Type B pancreatic cell (in vitro differentiated cells): ENCODE measurements at regions not wholly inside any gene's neighbourhood (a gene's known extent, or its start where the extent isn't known, plus 50 kb on each side); places are given as distances from the start of the nearest gene placed in this dataset.

Experiments
- DNase-seq: peaks from one replicate; pipeline ENCODE4 v3.0.0; 2021; ENCODE audit warnings: mixed read lengths; ENCODE audit not compliant: unreplicated experiment; ENCODE audit errors: extremely low spot score
- H3K27ac Mint-ChIP-seq: 2 replicates; pipeline ENCODE4 v1.8.0; 2021; ENCODE audit warnings: mild to moderate bottlenecking, mixed read lengths
- H3K27me3 Mint-ChIP-seq: 2 replicates; pipeline ENCODE4 v1.8.0; 2021; ENCODE audit warnings: mixed read lengths
- H3K36me3 Mint-ChIP-seq: 2 replicates; pipeline ENCODE4 v1.8.0; 2021; ENCODE audit warnings: mixed read lengths
- H3K4me1 Mint-ChIP-seq: one replicate; pipeline ENCODE4 v1.8.0; 2021; ENCODE audit warnings: mixed read lengths; ENCODE audit not compliant: unreplicated experiment
- H3K4me3 Mint-ChIP-seq: 2 replicates; pipeline ENCODE4 v1.8.0; 2021; ENCODE audit warnings: mild to moderate bottlenecking, mixed read lengths
- H3K9me3 Mint-ChIP-seq: 2 replicates; pipeline ENCODE4 v1.8.0; 2021; ENCODE audit warnings: mixed read lengths
- TF ChIP-seq, protein P1 (sequence below): fragments of 200-600 bp; sonication (generic); conservative IDR thresholded peaks from 2 replicates; pipeline ENCODE4 v1.5.0; 2021; ENCODE audit warnings: antibody characterized with exemption, mild to moderate bottlenecking

DNA sequence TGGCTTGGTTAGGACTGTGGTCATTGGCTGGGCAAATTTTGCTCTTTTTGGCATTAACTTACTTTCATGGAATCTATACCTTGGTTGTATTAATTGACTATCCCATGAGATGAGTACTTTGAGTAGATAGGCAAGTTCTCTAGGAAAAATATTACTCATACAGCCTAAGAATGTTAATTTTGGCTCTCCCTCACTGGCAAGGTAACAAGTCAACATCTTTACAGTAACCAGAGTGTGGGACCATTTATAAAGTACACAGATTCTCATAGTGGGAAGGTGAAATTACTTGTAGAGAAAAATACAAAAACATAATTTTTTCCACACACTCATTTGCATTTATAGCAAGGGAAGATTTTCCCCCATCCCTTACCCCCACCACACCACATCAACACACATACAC lies 154.6 kb upstream of the ZNF608 start:
- DNase-seq, result no peak
- Mint-ChIP-seq H3K9me3 (no peaks in the 10 kb centered on the region), H3K4me3 (no peak overlapping the region), H3K36me3 (no peaks in the 10 kb centered on the region), H3K4me1 (peaks cover 49% of the 10 kb centered on the region), H3K27ac (no peak overlapping the region), H3K27me3 (no peaks in the 10 kb centered on the region)
- TF ChIP-seq, protein P1, sequence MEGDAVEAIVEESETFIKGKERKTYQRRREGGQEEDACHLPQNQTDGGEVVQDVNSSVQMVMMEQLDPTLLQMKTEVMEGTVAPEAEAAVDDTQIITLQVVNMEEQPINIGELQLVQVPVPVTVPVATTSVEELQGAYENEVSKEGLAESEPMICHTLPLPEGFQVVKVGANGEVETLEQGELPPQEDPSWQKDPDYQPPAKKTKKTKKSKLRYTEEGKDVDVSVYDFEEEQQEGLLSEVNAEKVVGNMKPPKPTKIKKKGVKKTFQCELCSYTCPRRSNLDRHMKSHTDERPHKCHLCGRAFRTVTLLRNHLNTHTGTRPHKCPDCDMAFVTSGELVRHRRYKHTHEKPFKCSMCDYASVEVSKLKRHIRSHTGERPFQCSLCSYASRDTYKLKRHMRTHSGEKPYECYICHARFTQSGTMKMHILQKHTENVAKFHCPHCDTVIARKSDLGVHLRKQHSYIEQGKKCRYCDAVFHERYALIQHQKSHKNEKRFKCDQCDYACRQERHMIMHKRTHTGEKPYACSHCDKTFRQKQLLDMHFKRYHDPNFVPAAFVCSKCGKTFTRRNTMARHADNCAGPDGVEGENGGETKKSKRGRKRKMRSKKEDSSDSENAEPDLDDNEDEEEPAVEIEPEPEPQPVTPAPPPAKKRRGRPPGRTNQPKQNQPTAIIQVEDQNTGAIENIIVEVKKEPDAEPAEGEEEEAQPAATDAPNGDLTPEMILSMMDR, result no peak

- no peaks in the 10 kb centered on the region for H3K9me3 Mint-ChIP-seq
- TF ChIP-seq, protein P1, result no peak
- peak overlapping the region; percentile 71 for H3K27ac Mint-ChIP-seq
- H3K4me3 Mint-ChIP-seq, result peak overlapping the region; percentile 9
- H3K36me3 Mint-ChIP-seq, result no peaks in the 10 kb centered on the region
- peaks cover 59% of the 10 kb centered on the region for H3K4me1 Mint-ChIP-seq
- no peaks in the 10 kb centered on the region for H3K27me3 Mint-ChIP-seq
- no peak for DNase-seq
These were observed 155.8 kb upstream of the ZNF608 start for GRCh38 chr5:124902097-124902821.

DNA sequence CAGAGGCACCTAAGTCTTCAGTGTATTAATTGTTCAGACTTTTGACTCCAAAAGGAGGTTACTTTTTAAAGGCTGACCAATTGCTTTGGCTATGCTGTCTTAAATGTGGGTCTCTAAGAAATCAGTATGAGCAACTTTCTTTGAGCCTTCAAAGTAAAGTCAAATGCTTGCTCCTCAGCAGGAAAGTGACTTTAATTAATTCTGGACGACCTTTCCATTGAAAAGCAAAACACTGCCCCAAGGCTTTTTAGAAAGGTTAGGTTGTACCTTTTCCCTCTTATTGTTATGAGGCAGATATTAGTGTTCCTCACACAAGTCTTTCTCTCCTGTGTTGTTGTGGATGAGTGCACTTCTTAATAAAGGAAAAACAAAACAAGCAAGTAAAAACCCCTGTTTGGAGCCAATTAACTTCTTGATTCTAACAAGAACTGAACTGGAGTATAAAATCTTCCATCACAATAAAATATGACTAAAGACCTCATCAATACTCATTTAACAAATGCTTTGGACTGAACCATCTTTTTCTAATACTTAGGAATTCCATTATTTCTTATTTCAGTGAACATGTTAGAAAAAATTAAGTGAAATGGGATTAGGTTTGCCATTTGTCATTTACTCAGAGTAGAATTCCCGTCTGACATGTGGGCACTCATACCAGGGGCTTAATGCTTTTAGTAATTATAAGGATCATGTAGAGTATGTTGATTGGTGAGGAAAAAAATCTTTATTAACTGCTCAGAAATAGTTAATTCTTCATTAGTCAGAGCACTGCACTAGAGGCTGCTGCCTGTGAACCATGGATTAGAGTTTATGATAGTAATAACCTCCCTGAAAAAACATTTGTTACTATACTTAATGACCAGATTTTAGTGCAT lies 159.1 kb upstream of the ZNF608 start:
- H3K27ac Mint-ChIP-seq, result peak overlapping the region; percentile 66
- TF ChIP-seq, protein P1, result no peak
- H3K4me1 Mint-ChIP-seq, result peaks cover 79% of the 10 kb centered on the region
- H3K36me3 Mint-ChIP-seq, result no peaks in the 10 kb centered on the region
- no peaks in the 10 kb centered on the region for H3K9me3 Mint-ChIP-seq
- H3K27me3 Mint-ChIP-seq, result no peaks in the 10 kb centered on the region
- no peak for DNase-seq
- H3K4me3 Mint-ChIP-seq, result peak overlapping the region; percentile 24

DNA sequence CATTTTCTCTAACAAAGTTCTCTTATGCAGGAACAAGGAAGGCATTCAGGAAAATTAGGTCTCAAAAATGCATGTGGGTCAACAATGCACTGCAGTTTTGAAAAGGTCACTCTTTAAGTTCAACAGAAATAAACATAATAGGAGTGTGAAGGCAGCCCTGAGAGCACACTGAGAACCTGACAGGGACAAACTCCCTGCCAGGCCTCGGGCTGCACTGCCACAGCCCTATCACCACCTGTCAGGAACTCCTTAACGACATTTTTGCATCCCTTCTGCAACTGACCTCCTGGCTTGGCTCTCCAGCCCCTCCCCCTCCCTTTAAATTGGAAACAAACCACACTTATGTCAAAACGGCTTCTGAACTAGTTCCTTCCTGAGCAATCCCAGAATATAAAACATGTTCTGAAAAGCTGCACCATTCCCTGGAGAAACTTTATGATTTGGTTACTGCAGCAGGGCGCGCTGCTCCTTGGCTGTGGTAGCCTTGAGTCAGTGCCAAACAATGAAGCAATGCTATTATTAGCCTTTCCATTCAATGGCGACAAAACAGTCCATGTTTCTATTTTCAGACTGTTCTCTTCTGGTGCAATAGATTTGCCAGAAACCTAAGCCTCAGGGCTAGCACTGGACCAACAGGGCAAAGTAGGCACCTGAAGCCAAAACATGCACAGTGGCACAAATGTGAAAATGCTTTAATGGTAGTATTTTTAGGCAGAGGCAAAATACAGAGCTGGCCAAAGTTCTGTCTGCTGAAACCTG lies 160.1 kb upstream of the ZNF608 start:
- H3K9me3 Mint-ChIP-seq, result no peaks in the 10 kb centered on the region
- peak overlapping the region; percentile 66 for H3K27ac Mint-ChIP-seq
- no peaks in the 10 kb centered on the region for H3K27me3 Mint-ChIP-seq
- DNase-seq, result no peak
- TF ChIP-seq, protein P1, result no peak
- H3K4me1 Mint-ChIP-seq, result peaks cover 72% of the 10 kb centered on the region
- H3K4me3 Mint-ChIP-seq, result peak overlapping the region; percentile 48
- H3K36me3 Mint-ChIP-seq, result no peaks in the 10 kb centered on the region

GRCh38 chr5:124907098-124907644 lies 160.7 kb upstream of the ZNF608 start:
- TF ChIP-seq, protein P1, result no peak
- no peak for DNase-seq
- H3K4me1 Mint-ChIP-seq, result peaks cover 65% of the 10 kb centered on the region
- H3K27me3 Mint-ChIP-seq, result no peaks in the 10 kb centered on the region
- no peaks in the 10 kb centered on the region for H3K36me3 Mint-ChIP-seq
- no peak overlapping the region for H3K27ac Mint-ChIP-seq
- no peak overlapping the region for H3K4me3 Mint-ChIP-seq
- H3K9me3 Mint-ChIP-seq, result no peaks in the 10 kb centered on the region
